Mammary epithelial cell (primary cell): ENCODE measurements at regions not wholly inside any gene's neighbourhood (a gene's known extent, or its start where the extent isn't known, plus 50 kb on each side); places are given as distances from the start of the nearest gene placed in this dataset.

Experiments used
- CTCF ChIP-seq, 2 donors: IDR thresholded peaks in 1 of 2; conservative IDR thresholded peaks in 1 of 2; 2 replicates each; pipeline ENCODE4 v1.5.1; 2011 to 2012; ENCODE audit warnings: inconsistent platforms in 2 of 2, low read length in 2 of 2, mild to moderate bottlenecking in 2 of 2, control low read depth in 1 of 2, low read depth in 1 of 2; ENCODE audit not compliant: insufficient read depth in 1 of 2; ENCODE audit errors: extremely low read depth in 1 of 2
- EZH2 ChIP-seq: IDR thresholded peaks from 2 replicates; pipeline ENCODE4 v1.6.1; 2012; ENCODE audit warnings: low read length, inconsistent platforms, borderline replicate concordance

- TF ChIP-seq CTCF (conservative IDR thresholded peaks at IDR 0.05 in 1 of 2, IDR thresholded peaks at IDR 0.05 in 1 of 2; ENCODE audit: extremely low read depth in 1 of 2, insufficient read depth in 1 of 2, low read depth in 1 of 2, low read length in 2 of 2) (no peak), EZH2 (no peak)
Observed at GRCh38 chr4:119722670-119723069, 94.1 kb upstream of the PDE5A start.
